NCI-H2081 (cell line): ENCODE measurements at regions not wholly inside any gene's neighbourhood (a gene's known extent, or its start where the extent isn't known, plus 50 kb on each side); places are given as distances from the start of the nearest gene placed in this dataset.
A peak's percentile ranks its signal among the peaks of the same experiment; 100 is the strongest.
"Not testable (repeated sequence)": the region's sequence is repeated elsewhere in the genome, so short reads cannot be mapped to it uniquely, and the experiment has no call there.

Source experiments
- DNase-seq, 2 experiments: peaks; one replicate each; lab custom pipeline; 2025; lab: John Stamatoyannopoulos, UW

GRCh38 chr20:36082315-36082915, 72.1 kb upstream of the EPB41L1 start:
- DNase-seq, result no peak

- DNase-seq, result not testable (repeated sequence)
Measured at GRCh38 chr20:36083200-36083599, 71.3 kb upstream of the EPB41L1 start.

- DNase-seq, result no peak
Measured at GRCh38 chr20:36084356-36084755, 70.2 kb upstream of the EPB41L1 start.

- DNase-seq, result no peak
Measured at GRCh38 chr20:36084897-36085613, 69.5 kb upstream of the EPB41L1 start.

GRCh38 chr20:36085686-36086267, 68.8 kb upstream of the EPB41L1 start:
- no peak for DNase-seq

GRCh38 chr20:36086767-36087166, 67.8 kb upstream of the EPB41L1 start:
- no peak for DNase-seq

- DNase-seq, result no peak
Measured at GRCh38 chr20:36090223-36090622, 64.3 kb upstream of the EPB41L1 start.

- DNase-seq, result no peak
Measured at GRCh38 chr20:36091561-36092397, 62.8 kb upstream of the EPB41L1 start.

GRCh38 chr20:36092398-36093024, 62.0 kb upstream of the EPB41L1 start:
- DNase-seq, result no peak

GRCh38 chr20:36093025-36093803, 61.3 kb upstream of the EPB41L1 start:
- DNase-seq, result peak in 1 of 2 experiments; percentile 25

- no peak for DNase-seq
Measured at GRCh38 chr20:36093804-36094145, 60.8 kb upstream of the EPB41L1 start.

GRCh38 chr20:36094497-36094896, 60.0 kb upstream of the EPB41L1 start:
- DNase-seq, result no peak

GRCh38 chr20:36096435-36096834, 58.1 kb upstream of the EPB41L1 start:
- no peak for DNase-seq

- no peak for DNase-seq
Measured at GRCh38 chr20:36097337-36098151, 57.0 kb upstream of the EPB41L1 start.

- DNase-seq, result no peak
Measured at GRCh38 chr20:36098364-36098763, 56.2 kb upstream of the EPB41L1 start.

GRCh38 chr20:36099106-36099505, 55.4 kb upstream of the EPB41L1 start:
- no peak for DNase-seq

- DNase-seq, result peak in 1 of 2 experiments; percentile 13
Measured at GRCh38 chr20:36101192-36101591, 53.3 kb upstream of the EPB41L1 start.

- no peak for DNase-seq
Measured at GRCh38 chr20:36102306-36102705, 52.2 kb upstream of the EPB41L1 start.

- no peak for DNase-seq
Measured at GRCh38 chr20:36102809-36103596, 51.5 kb upstream of the EPB41L1 start.

- DNase-seq, result no peak
Measured at GRCh38 chr20:36104244-36104643, 50.3 kb upstream of the EPB41L1 start.
